A549 (cell line): ENCODE measurements at regions not wholly inside any gene's neighbourhood (a gene's known extent, or its start where the extent isn't known, plus 50 kb on each side); places are given as distances from the start of the nearest gene placed in this dataset.
"Not testable (repeated sequence)": the region's sequence is repeated elsewhere in the genome, so short reads cannot be mapped to it uniquely, and the experiment has no call there.

ENCODE experiments used
- ATAC-seq, 2 experiments: fragments of 200-7000 bp in 1 of 2; fragments of >200 bp in 1 of 2; cut with Nextera tagmentation in 1 of 2; cut with Tn5 transposase in 1 of 2; 3 replicates each; pipeline versions ENCODE4 v1.8.0 to v1.9.1; 2018 to 2020; ENCODE audit warnings: mild to moderate bottlenecking in 1 of 2, moderate library complexity in 1 of 2
- CTCF ChIA-PET: fragments of 300-600 bp; sonication (Branson Sonifier 250); formaldehyde crosslinking; extraction: SDS; loops from one replicate; lab custom pipeline; 2021; ENCODE audit warnings: antibody characterized with exemption, inconsistent platforms; lab: Yijun Ruan, JAX
- POLR2A ChIA-PET: fragments of 350-600 bp; formaldehyde crosslinking; extraction: SDS; loops from one replicate; lab custom pipeline; 2021; ENCODE audit warnings: antibody characterized with exemption, inconsistent platforms; lab: Yijun Ruan, JAX
- DNase-seq, 2 experiments: peaks; one replicate each; pipeline versions ENCODE4 v3.0.0 to v3.0.0-alpha.2; 2011 to 2016; ENCODE audit warnings: low read depth in 1 of 2, low spot score in 1 of 2
- FAIRE-seq: peaks from 2 replicates; lab custom pipeline; 2011; peaks lifted over from hg19 to GRCh38; lab: Jason Lieb, UNC
- H3K27ac ChIP-seq, 2 experiments: fragments of >200 bp; sonication (Bioruptor Twin); formaldehyde crosslinking; 3 replicates each; pipeline ENCODE4 v1.5.1; 2016 to 2017
- H3K4me1 ChIP-seq: fragments of >200 bp; sonication (Bioruptor Twin); formaldehyde crosslinking; 3 replicates; pipeline ENCODE4 v1.6.1; 2016
- H3K4me2 ChIP-seq: fragments of >200 bp; sonication (Bioruptor Twin); formaldehyde crosslinking; 3 replicates; pipeline ENCODE4 v1.6.1; 2016
- H3K4me3 ChIP-seq: fragments of >200 bp; sonication (Bioruptor Twin); formaldehyde crosslinking; 3 replicates; pipeline ENCODE4 v1.5.1; 2016
- H3K9me3 ChIP-seq: fragments of >200 bp; sonication (Bioruptor Twin); formaldehyde crosslinking; 3 replicates; pipeline ENCODE4 v1.6.1; 2016
- BCL3 ChIP-seq: fragments of >200 bp; sonication (Bioruptor Twin); formaldehyde crosslinking; IDR thresholded peaks from 3 replicates; pipeline ENCODE4 v1.6.1; 2016
- BHLHE40 ChIP-seq: IDR thresholded peaks from 2 replicates; pipeline ENCODE4 v1.6.1; 2012; ENCODE audit warnings: low read depth, low read length, inconsistent platforms
- CBX2 ChIP-seq: fragments of 200-600 bp; sonication (generic); IDR thresholded peaks from 2 replicates; pipeline ENCODE4 v1.6.1; 2016; ENCODE audit warnings: low read depth, mild to moderate bottlenecking, borderline replicate concordance
- CEBPB ChIP-seq, 2 experiments: fragments of >200 bp in 1 of 2; sonication (Bioruptor Twin) in 1 of 2; formaldehyde crosslinking in 1 of 2; IDR thresholded peaks; 2 replicates each; pipeline ENCODE4 v1.6.1; 2012 to 2016
- CHD2 ChIP-seq: fragments of 150-350 bp; IDR thresholded peaks from 2 replicates; pipeline ENCODE4 v1.6.1; 2014; ENCODE audit warnings: low read length; ENCODE audit not compliant: partially characterized antibody
- EHF ChIP-seq: fragments of 250-450 bp; sonication (Bioruptor Pico); IDR thresholded peaks from 2 replicates; pipeline ENCODE4 v1.5.0; 2020; ENCODE audit warnings: mild to moderate bottlenecking
- EP300 ChIP-seq, 2 experiments: fragments of >200 bp; sonication (Bioruptor Twin); formaldehyde crosslinking; IDR thresholded peaks; 2 replicates in 1 of 2; 3 replicates in 1 of 2; pipeline ENCODE4 v1.6.1; 2016 to 2017
- FOSL2 ChIP-seq, 2 experiments: fragments of 450-650 bp in 1 of 2; fragments of >200 bp in 1 of 2; sonication (Bioruptor Twin) in 1 of 2; formaldehyde crosslinking; IDR thresholded peaks; 2 replicates each; pipeline versions ENCODE4 v1.5.0 to v1.6.1; 2016 to 2020; ENCODE audit warnings: mild to moderate bottlenecking in 1 of 2, moderate library complexity in 1 of 2
- FOXS1 ChIP-seq: fragments of 250-450 bp; sonication (Bioruptor Pico); IDR thresholded peaks from 2 replicates; pipeline ENCODE4 v1.5.0; 2020; ENCODE audit warnings: mild to moderate bottlenecking, moderate library complexity
- HOXA7 ChIP-seq: fragments of 250-450 bp; sonication (Bioruptor Pico); IDR thresholded peaks from 2 replicates; pipeline ENCODE4 v1.5.0; 2020; ENCODE audit warnings: mild to moderate bottlenecking, moderate library complexity
- MAFK ChIP-seq: fragments of 450-650 bp; IDR thresholded peaks from 2 replicates; pipeline ENCODE4 v1.6.1; 2014; ENCODE audit not compliant: partially characterized antibody
- MAX ChIP-seq: IDR thresholded peaks from 2 replicates; pipeline ENCODE4 v1.6.1; 2012
- NFE2L2 ChIP-seq: fragments of 150-350 bp; conservative IDR thresholded peaks from 2 replicates; pipeline ENCODE4 v1.6.1; 2014; ENCODE audit warnings: low read length
- PHF8 ChIP-seq: fragments of 200-600 bp; sonication (generic); IDR thresholded peaks from 2 replicates; pipeline ENCODE4 v1.6.1; 2016; ENCODE audit warnings: low read depth, mild to moderate bottlenecking, antibody characterized with exemption, moderate library complexity, borderline replicate concordance
- POLR2AphosphoS2 ChIP-seq: conservative IDR thresholded peaks from 2 replicates; pipeline ENCODE4 v1.6.1; 2012; ENCODE audit warnings: low read length, improper control_type of control experiment, inconsistent platforms
- RARB ChIP-seq: fragments of 250-450 bp; sonication (Bioruptor Pico); IDR thresholded peaks from 2 replicates; pipeline ENCODE4 v1.8.0; 2021; ENCODE audit warnings: mild to moderate bottlenecking, moderate library complexity
- RFX5 ChIP-seq: fragments of 450-650 bp; IDR thresholded peaks from 2 replicates; pipeline ENCODE4 v1.7.1; 2014; ENCODE audit warnings: antibody characterized with exemption, mild to moderate bottlenecking, moderate library complexity
- SMC3 ChIP-seq: fragments of >200 bp; sonication (Bioruptor Twin); formaldehyde crosslinking; IDR thresholded peaks from 3 replicates; pipeline ENCODE4 v1.6.1; 2018; ENCODE audit warnings: inconsistent platforms
- SREBF2 ChIP-seq: fragments of 450-650 bp; IDR thresholded peaks from 2 replicates; pipeline ENCODE4 v1.6.1; 2014; ENCODE audit warnings: mild to moderate bottlenecking, moderate library complexity
- TP53 ChIP-seq: fragments of 250-450 bp; sonication (Bioruptor Pico); IDR thresholded peaks from 2 replicates; pipeline ENCODE4 v1.5.0; 2021; ENCODE audit warnings: mild to moderate bottlenecking, moderate library complexity
- USF2 ChIP-seq: fragments of 450-650 bp; IDR thresholded peaks from 2 replicates; pipeline ENCODE4 v1.6.1; 2014; ENCODE audit warnings: antibody characterized with exemption
- ZC3H11A ChIP-seq: fragments of 450-650 bp; IDR thresholded peaks from 2 replicates; pipeline ENCODE4 v1.6.1; 2014; ENCODE audit warnings: antibody characterized with exemption, mild to moderate bottlenecking
- ZFP36 ChIP-seq: fragments of 450-650 bp; IDR thresholded peaks from 2 replicates; pipeline ENCODE4 v1.6.1; 2014; ENCODE audit warnings: borderline replicate concordance; ENCODE audit not compliant: partially characterized antibody
- ZSCAN20 ChIP-seq: fragments of 250-450 bp; sonication (Bioruptor Pico); IDR thresholded peaks from 2 replicates; pipeline ENCODE4 v1.8.0; 2022; ENCODE audit warnings: mild to moderate bottlenecking, moderate library complexity
- WGBS: methylation state at CpG from one replicate; pipeline ENCODE4 v1.1.6; 2017; ENCODE audit errors: missing lambda C conversion rate; 5-methylcytosine and 5-hydroxymethylcytosine counted together
- TF ChIP-seq, protein P1 (sequence below): fragments of 200-600 bp; sonication (generic); IDR thresholded peaks from 2 replicates; pipeline ENCODE4 v1.6.1; 2016; ENCODE audit warnings: antibody characterized with exemption, mild to moderate bottlenecking, moderate library complexity

DNA sequence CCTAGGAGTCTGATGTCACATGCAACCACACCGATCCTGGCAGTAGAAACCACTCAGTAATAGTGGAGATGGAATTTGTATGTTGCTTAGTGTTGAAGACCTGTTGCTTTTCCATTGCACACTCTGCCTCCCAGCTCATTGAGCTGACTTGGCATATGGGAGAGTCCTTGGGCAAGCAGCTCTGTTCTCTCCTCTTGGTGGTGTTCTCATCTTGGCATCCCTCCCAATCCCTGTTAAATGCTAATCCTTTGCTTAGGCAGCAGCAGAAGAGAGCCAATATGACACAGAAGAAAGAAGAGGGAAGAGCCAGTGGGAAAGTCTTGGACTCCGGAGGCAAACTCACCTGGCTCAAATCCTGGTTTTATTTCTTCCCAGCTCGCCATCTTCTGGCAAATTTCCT is 178.0 kb upstream of the CAND1 start:
- 7% methylated on average over 3 of the region's 3 CpGs for WGBS
- FAIRE-seq (no peak), DNase-seq (no peak)
- POLR2A ChIA-PET, result no interaction called here
- Histone ChIP-seq H3K4me3 (no peak overlapping the region), H3K4me2 (no peak overlapping the region), H3K9me3 (no peaks in the 10 kb centered on the region)
- CTCF ChIA-PET, result interaction anchor here (1.0 kb wide), 1 partner anchor 22 kb away, joined by 3 read pairs; no protein-coding TSS in a partner anchor
- TF ChIP-seq BHLHE40 (no peak), MAFK (no peak), RFX5 (no peak), FOXS1 (CRISPR knock-in tag) (no peak), SREBF2 (no peak), RARB (CRISPR knock-in tag) (no peak), ZSCAN20 (no peak), ZC3H11A (no peak), CHD2 (no peak), CBX2 (no peak), EP300 (IDR thresholded peaks at IDR 0.05) (no peak), BCL3 (no peak), SMC3 (no peak), TP53 (CRISPR knock-in tag) (no peak), HOXA7 (CRISPR knock-in tag) (no peak)
- TF ChIP-seq, protein P1, sequence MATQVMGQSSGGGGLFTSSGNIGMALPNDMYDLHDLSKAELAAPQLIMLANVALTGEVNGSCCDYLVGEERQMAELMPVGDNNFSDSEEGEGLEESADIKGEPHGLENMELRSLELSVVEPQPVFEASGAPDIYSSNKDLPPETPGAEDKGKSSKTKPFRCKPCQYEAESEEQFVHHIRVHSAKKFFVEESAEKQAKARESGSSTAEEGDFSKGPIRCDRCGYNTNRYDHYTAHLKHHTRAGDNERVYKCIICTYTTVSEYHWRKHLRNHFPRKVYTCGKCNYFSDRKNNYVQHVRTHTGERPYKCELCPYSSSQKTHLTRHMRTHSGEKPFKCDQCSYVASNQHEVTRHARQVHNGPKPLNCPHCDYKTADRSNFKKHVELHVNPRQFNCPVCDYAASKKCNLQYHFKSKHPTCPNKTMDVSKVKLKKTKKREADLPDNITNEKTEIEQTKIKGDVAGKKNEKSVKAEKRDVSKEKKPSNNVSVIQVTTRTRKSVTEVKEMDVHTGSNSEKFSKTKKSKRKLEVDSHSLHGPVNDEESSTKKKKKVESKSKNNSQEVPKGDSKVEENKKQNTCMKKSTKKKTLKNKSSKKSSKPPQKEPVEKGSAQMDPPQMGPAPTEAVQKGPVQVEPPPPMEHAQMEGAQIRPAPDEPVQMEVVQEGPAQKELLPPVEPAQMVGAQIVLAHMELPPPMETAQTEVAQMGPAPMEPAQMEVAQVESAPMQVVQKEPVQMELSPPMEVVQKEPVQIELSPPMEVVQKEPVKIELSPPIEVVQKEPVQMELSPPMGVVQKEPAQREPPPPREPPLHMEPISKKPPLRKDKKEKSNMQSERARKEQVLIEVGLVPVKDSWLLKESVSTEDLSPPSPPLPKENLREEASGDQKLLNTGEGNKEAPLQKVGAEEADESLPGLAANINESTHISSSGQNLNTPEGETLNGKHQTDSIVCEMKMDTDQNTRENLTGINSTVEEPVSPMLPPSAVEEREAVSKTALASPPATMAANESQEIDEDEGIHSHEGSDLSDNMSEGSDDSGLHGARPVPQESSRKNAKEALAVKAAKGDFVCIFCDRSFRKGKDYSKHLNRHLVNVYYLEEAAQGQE, result no peak
- TF ChIP-seq, all 56 proteins: peak for 0
- Histone ChIP-seq H3K4me1 (no peaks in the 10 kb centered on the region), H3K27ac (no peak overlapping the region)
- no peak for ATAC-seq

- no peak for DNase-seq
- ATAC-seq, result no peak
- ChIA-PET CTCF (interaction anchor here (1.0 kb wide), 1 partner anchor 22 kb away, joined by 3 read pairs; no protein-coding TSS in a partner anchor), POLR2A (no interaction called here)
- H3K4me2 ChIP-seq, result no peak overlapping the region
- H3K9me3 ChIP-seq, result no peaks in the 10 kb centered on the region
- peaks cover 2% of the 10 kb centered on the region; the same call in 2 of the 3 replicates for H3K4me1 ChIP-seq
- no peak overlapping the region for H3K27ac ChIP-seq
- TF ChIP-seq USF2 (no peak), CEBPB (IDR thresholded peaks at IDR 0.05) (no peak), PHF8 (no peak), FOSL2 (IDR thresholded peaks at IDR 0.05) (no peak), FOSL2 (CRISPR knock-in tag; IDR thresholded peaks at IDR 0.05) (no peak), EHF (no peak), POLR2AphosphoS2 (no peak), ZFP36 (no peak), SMC3 (no peak), MAX (no peak), NFE2L2 (no peak)
- TF ChIP-seq, protein P1, result no peak
- no peak overlapping the region for H3K4me3 ChIP-seq
- 26% methylated on average over 1 of the region's 1 CpG for WGBS
- FAIRE-seq, result no peak
Measured at GRCh38 chr12:67091678-67092077, 177.5 kb upstream of the CAND1 start.

DNA sequence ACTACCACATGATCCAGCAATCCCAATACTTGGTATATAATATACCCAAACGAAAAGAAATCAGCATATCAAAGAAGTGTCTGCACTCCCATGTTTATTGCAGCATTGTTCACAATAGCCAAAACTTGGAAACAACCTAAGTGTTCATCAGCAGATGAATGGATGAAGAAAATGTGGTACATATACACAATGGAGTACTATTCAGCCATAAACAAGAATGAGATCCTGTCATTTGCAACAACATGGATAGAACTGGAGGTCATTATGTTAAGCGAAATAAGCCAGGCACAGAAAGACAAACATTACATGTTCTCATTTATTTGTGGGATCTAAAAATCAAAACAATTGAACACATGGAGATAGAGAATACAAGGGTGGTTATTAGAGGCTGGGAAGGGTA is 176.2 kb upstream of the CAND1 start:
- FAIRE-seq, H3K27ac ChIP-seq, H3K4me2 ChIP-seq, CTCF ChIA-PET, H3K4me1 ChIP-seq, POLR2A ChIA-PET, DNase-seq, ATAC-seq, H3K9me3 ChIP-seq, H3K4me3 ChIP-seq: not testable (repeated sequence)
- 5% methylated on average over 2 of the region's 2 CpGs for WGBS
